Keratinocyte (primary cell): ENCODE measurements at regions not wholly inside any gene's neighbourhood (a gene's known extent, or its start where the extent isn't known, plus 50 kb on each side); places are given as distances from the start of the nearest gene placed in this dataset.

Experiments
- DNase-seq: peaks from one replicate; pipeline ENCODE4 v3.0.0-alpha.2; 2011; ENCODE audit warnings: low read depth, missing footprints, low spot score
- FAIRE-seq: peaks from 2 replicates; lab custom pipeline; 2011; peaks lifted over from hg19 to GRCh38; lab: Jason Lieb, UNC
- H2AFZ ChIP-seq: 2 replicates; pipeline ENCODE4 v1.6.0; 2012; ENCODE audit warnings: low read length, control low read depth, inconsistent platforms; ENCODE audit not compliant: control insufficient read depth
- H3K27ac ChIP-seq: 2 replicates; pipeline ENCODE4 v1.5.1; 2011; ENCODE audit warnings: low read length; ENCODE audit not compliant: control insufficient read depth, insufficient read depth
- H3K27me3 ChIP-seq: 3 replicates; pipeline ENCODE4 v1.6.0; 2011; ENCODE audit warnings: low read length; ENCODE audit not compliant: control insufficient read depth, insufficient read depth; ENCODE audit errors: extremely low read depth
- H3K36me3 ChIP-seq, 2 experiments: 2 replicates in 1 of 2; 3 replicates in 1 of 2; pipeline ENCODE4 v1.5.1; 2011; ENCODE audit warnings: low read length in 2 of 2, mild to moderate bottlenecking in 1 of 2; ENCODE audit not compliant: control insufficient read depth in 2 of 2, insufficient read depth in 2 of 2; ENCODE audit errors: extremely low read depth in 1 of 2
- H3K4me1 ChIP-seq: 3 replicates; pipeline ENCODE4 v1.5.1; 2011; ENCODE audit warnings: low read length; ENCODE audit not compliant: control insufficient read depth, insufficient read depth; ENCODE audit errors: extremely low read depth
- H3K4me2 ChIP-seq: 3 replicates; pipeline ENCODE4 v1.6.0; 2011; ENCODE audit warnings: low read depth, low read length; ENCODE audit not compliant: control insufficient read depth, insufficient read depth; ENCODE audit errors: extremely low read depth
- H3K4me3 ChIP-seq, 3 experiments: fragments of 200-600 bp in 1 of 3; sonication (generic) in 1 of 3; 2 replicates in 2 of 3; 3 replicates in 1 of 3; pipeline ENCODE4 v1.5.1; 2011 to 2016; ENCODE audit warnings: low read length in 3 of 3, mild to moderate bottlenecking in 3 of 3, control low read depth in 2 of 3, inconsistent platforms in 1 of 3, low read depth in 1 of 3, mixed read lengths in 1 of 3, mixed run types in 1 of 3, moderate library complexity in 1 of 3; ENCODE audit not compliant: control insufficient read depth in 2 of 3, insufficient read depth in 2 of 3; ENCODE audit errors: extremely low read depth in 1 of 3
- H3K79me2 ChIP-seq: 2 replicates; pipeline ENCODE4 v1.6.0; 2012; ENCODE audit warnings: low read length; ENCODE audit not compliant: control insufficient read depth, insufficient read depth
- H3K9ac ChIP-seq: 3 replicates; pipeline ENCODE4 v1.6.0; 2011; ENCODE audit warnings: low read length; ENCODE audit not compliant: control insufficient read depth, insufficient read depth; ENCODE audit errors: extremely low read depth
- H3K9me1 ChIP-seq: 3 replicates; pipeline ENCODE4 v1.6.0; 2011; ENCODE audit warnings: low read length; ENCODE audit not compliant: control insufficient read depth, insufficient read depth; ENCODE audit errors: extremely low read depth
- H3K9me3 ChIP-seq: 2 replicates; pipeline ENCODE4 v1.5.1; 2012; ENCODE audit warnings: low read depth, low read length; ENCODE audit not compliant: control insufficient read depth
- H4K20me1 ChIP-seq: 3 replicates; pipeline ENCODE4 v1.6.0; 2011; ENCODE audit warnings: low read length; ENCODE audit not compliant: control insufficient read depth, insufficient read depth; ENCODE audit errors: extremely low read depth
- CTCF ChIP-seq, 3 experiments: IDR thresholded peaks in 1 of 3; conservative IDR thresholded peaks in 1 of 3; optimal IDR thresholded peaks in 1 of 3; 2 replicates in 2 of 3; 3 replicates in 1 of 3; pipeline versions ENCODE3 to v1.5.1; 2011; ENCODE audit warnings: low read length in 3 of 3, mild to moderate bottlenecking in 3 of 3, moderate library complexity in 2 of 3, control low read depth in 1 of 3, inconsistent platforms in 1 of 3; ENCODE audit not compliant: insufficient read depth in 2 of 3; ENCODE audit errors: extremely low read depth in 1 of 3
- EZH2 ChIP-seq: IDR thresholded peaks from one replicate; pipeline ENCODE4 v1.6.1; 2012; ENCODE audit warnings: inconsistent platforms, mild to moderate bottlenecking, low read length, moderate library complexity
- dilution Hi-C: fragments of 300-500 bp; cut with MboI; formaldehyde crosslinking; loops from one replicate; pipeline ENCODE4 v1.7.0; 2020; ENCODE audit warnings: low sequenced_read_pairs; ENCODE audit not compliant: extremely low pct_ligation_motif_present

- Histone ChIP-seq H3K36me3 (no peaks in the 10 kb centered on the region), H3K79me2 (no peaks in the 10 kb centered on the region), H3K4me3 (no peak overlapping the region), H3K9me1 (no peaks in the 10 kb centered on the region), H3K27me3 (no peaks in the 10 kb centered on the region), H2AFZ (no peak overlapping the region), H3K27ac (no peak overlapping the region), H4K20me1 (no peaks in the 10 kb centered on the region), H3K4me1 (no peaks in the 10 kb centered on the region), H3K9ac (no peak overlapping the region), H3K4me2 (no peak overlapping the region), H3K9me3 (no peaks in the 10 kb centered on the region)
- FAIRE-seq (no peak), DNase-seq (no peak)
- dilution Hi-C loops, result no loop called here
- TF ChIP-seq EZH2 (no peak), CTCF (optimal IDR thresholded peaks at IDR 0.05 in 1 of 3, IDR thresholded peaks at IDR 0.05 in 1 of 3, conservative IDR thresholded peaks at IDR 0.05 in 1 of 3; ENCODE audit: extremely low read depth in 1 of 3, insufficient read depth in 2 of 3, low read length in 3 of 3) (no peak)
These were observed 185.7 kb upstream of the IRX5 start for GRCh38 chr16:54744998-54745397.

- Histone ChIP-seq H3K36me3 (no peaks in the 10 kb centered on the region), H3K9me3 (no peaks in the 10 kb centered on the region), H4K20me1 (no peaks in the 10 kb centered on the region), H3K27me3 (no peaks in the 10 kb centered on the region), H3K79me2 (no peaks in the 10 kb centered on the region), H3K27ac (no peak overlapping the region), H2AFZ (no peak overlapping the region), H3K4me2 (no peak overlapping the region), H3K4me1 (no peaks in the 10 kb centered on the region), H3K4me3 (no peak overlapping the region), H3K9me1 (no peaks in the 10 kb centered on the region), H3K9ac (no peak overlapping the region)
- TF ChIP-seq EZH2 (no peak), CTCF (optimal IDR thresholded peaks at IDR 0.05 in 1 of 3, IDR thresholded peaks at IDR 0.05 in 1 of 3, conservative IDR thresholded peaks at IDR 0.05 in 1 of 3; ENCODE audit: extremely low read depth in 1 of 3, insufficient read depth in 2 of 3, low read length in 3 of 3) (no peak)
- dilution Hi-C loops, result no loop called here
- DNase-seq (no peak), FAIRE-seq (no peak)
These were observed 188.2 kb upstream of the IRX5 start for GRCh38 chr16:54742436-54742835.
